ENCODE measurements at regions not wholly inside any gene's neighbourhood (a gene's known extent, or its start where the extent isn't known, plus 50 kb on each side); places are given as distances from the start of the nearest gene placed in this dataset.
"Not testable (repeated sequence)": the region's sequence is repeated elsewhere in the genome, so short reads cannot be mapped to it uniquely, and the experiment has no call there.

DNA sequence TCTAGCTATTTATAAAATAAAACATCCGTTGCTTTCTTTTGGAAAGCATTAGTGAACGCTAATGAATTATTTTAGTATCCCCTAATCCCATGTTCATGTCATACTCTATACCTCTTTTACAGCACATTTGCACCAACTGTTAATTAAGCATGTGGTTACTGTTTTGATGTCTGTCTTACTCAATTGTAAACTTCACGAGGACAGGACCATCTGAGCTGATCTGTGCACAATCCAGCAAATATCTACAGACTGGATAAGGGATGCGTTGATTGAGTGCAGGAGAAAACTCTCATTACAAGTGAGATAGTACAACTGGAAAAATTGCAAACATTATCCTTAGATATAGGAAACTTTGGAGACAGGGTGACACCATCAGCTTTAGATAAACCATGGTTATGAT lies 201.1 kb downstream of the PCDH20 start:
- DNase-seq = no peak

GRCh38 chr13:61205898-61206297 lies 209.8 kb downstream of the PCDH20 start:
- DNase-seq = not testable (repeated sequence)

DNA sequence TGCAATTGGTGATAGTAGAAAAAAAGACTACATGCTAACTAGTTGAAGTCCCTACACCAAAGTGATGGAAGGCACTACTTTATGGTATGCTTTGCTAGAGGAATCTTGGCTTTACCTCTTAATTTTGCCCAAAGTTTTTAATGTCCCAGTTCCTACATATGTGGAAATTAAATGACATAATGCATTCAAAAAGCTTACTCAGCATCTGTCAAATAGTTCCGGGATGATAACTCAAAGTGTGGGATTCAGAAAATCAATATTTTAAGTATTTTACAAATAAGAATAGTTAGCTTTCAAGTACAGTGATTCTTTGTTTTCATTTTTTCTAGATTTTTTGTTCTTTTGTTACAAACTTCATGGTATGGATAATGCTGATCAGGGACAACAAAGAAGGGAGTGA lies 211.6 kb downstream of the PCDH20 start:
- DNase-seq = no peak

DNA sequence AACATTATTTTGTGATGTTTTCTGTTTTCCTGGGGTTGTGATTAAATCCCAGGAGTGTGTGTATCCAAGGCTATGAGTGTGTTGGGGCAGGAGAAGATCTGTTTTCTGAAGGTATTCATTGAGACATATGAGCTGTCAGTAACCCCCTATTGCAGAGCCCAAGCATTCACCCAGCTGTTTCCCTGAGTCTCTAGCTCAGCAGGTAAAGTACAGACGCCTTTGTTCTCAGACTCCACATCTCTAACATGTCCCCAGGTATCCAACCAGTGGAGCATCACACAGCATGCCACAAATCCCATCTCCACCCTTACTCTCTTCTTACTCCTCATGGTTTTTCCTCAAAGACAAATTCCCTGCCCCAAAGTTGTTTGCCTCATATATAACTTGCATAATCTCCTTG lies 213.6 kb downstream of the PCDH20 start:
- no peak for DNase-seq

- no peak for DNase-seq
These were observed 222.8 kb downstream of the PCDH20 start for GRCh38 chr13:61192826-61193225.

- DNase-seq = no peak
These were observed 227.6 kb downstream of the PCDH20 start for GRCh38 chr13:61188057-61188456.

- no peak for DNase-seq
These were observed 228.2 kb downstream of the PCDH20 start for GRCh38 chr13:61187471-61187870.

- DNase-seq = no peak
These were observed 232.0 kb downstream of the PCDH20 start for GRCh38 chr13:61183670-61184069.

DNA sequence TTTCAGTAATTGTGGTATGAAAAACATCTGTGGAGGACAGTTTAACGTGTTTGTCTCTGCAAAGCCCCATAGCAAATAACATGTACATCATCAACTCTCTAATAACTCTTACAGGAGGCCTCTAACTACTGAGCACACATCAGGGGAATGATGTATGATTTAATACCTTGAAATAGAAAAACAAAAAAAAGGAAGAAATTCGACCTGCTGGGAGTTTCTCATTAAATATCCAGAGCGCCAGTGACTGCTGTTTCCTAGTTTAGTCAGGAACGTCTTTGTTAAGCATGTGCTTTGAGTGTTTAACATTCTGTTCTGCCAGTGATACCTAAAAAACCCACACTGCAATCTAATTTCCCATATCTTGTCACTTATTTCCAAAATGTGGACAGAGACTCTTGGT lies 235.4 kb downstream of the PCDH20 start:
- DNase-seq = no peak

- no peak for DNase-seq
These were observed 235.9 kb downstream of the PCDH20 start for GRCh38 chr13:61179741-61180140.

DNA sequence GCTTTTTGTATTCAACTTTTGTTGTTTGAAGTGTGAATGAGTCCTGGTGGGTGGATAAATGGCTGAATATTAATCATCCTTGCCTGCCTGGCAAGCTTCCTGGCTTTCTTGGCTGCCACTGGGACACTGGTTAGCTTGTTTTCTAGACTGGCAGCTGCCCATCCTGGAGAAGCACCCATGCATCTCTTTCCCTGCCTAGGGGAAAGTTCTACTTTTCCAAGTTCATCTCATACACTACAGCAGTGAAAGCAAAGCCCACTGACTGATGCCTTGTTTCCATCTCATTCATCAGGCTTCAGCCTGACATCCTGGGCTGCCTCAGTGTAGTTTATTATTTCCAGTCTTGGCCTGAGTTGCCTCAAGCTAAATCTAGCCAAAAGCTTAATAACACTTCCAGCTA lies 244.8 kb downstream of the PCDH20 start:
- DNase-seq = no peak

GRCh38 chr13:61162636-61163035 lies 253.0 kb downstream of the PCDH20 start:
- no peak for DNase-seq

- no peak for DNase-seq
These were observed 253.5 kb downstream of the PCDH20 start for GRCh38 chr13:61162106-61162505.

DNA sequence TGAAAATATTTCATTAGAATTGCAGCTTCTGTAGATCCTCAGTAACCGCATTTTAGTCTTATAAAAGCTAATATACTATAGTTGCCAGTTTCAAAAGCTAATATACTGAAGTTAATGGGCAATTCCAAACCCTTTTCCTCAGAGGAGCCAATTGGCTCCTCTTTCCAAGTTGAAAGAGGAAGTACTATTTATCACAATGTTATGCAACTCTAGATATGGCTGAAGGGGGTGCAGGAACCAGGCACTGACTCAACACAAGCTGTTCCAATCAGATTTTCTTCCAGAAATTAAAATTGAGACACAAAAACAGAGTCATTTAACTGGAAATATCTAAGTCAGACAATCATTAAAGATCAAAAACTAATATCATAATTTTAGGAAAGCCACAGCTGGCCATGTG lies 258.9 kb downstream of the PCDH20 start:
- DNase-seq = no peak

- DNase-seq = no peak
These were observed 264.6 kb downstream of the PCDH20 start for GRCh38 chr13:61151062-61151461.

GRCh38 chr13:61149331-61149730 lies 266.3 kb downstream of the PCDH20 start:
- DNase-seq = no peak

GRCh38 chr13:61148691-61149315 lies 266.8 kb downstream of the PCDH20 start:
- DNase-seq = no peak

DNA sequence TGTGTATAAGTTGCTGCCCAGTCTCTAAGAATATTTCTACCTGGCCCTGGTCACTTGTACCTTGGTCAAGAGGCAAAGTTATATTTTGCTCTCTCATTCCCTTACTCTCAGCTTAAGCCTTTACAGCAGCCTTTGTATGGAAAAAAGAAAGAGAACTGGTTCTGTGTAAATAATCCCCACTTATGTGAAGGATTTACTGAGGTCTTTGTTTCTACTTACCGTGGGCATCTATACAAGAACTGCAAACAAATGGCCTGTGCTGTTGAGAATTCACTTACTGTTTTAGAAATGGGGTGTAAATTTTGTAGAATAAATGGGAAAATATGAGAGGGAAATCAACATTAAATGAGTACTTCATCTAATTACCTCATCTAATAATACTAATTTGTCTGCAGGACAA lies 267.4 kb downstream of the PCDH20 start:
- DNase-seq = no peak

DNA sequence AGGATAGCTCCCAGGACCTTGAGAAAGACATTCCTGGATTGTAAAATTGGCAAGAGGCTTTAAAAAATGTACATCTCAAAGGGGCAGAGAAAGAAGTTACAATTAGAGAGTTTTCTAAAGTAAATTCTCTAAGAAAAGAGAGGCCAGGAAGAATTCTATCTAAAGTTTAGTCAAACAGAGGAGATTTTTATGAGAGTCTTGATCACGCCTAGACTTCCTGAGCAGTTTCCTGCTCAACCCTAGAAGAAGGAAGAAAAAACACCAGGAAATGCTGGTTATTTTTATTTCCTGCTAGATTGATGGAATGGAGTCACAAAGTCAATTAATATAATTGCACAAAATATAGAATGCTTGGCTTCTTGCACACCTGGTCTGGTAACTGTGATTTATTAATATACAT lies 269.1 kb downstream of the PCDH20 start:
- DNase-seq = no peak

DNA sequence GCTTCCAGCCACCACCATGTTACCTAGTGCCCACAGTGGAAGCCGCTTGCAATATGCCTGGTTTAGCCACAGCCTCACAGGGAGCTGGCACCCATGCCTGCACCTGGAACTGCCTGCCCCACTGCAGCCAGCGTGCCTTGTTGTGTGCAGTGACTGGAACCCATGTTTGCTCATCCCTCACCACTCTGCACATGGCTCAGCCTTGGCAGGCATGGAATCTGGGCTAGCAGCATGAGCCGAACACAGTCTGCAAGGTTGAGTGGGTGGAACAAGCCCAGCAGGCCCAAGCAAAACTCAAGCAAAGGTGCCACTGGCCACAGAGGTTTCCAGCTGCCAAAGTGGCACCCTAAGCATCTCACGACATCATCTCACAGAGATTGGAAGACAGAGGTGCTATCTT lies 269.5 kb downstream of the PCDH20 start:
- no peak for DNase-seq

- no peak for DNase-seq
These were observed 270.6 kb downstream of the PCDH20 start for GRCh38 chr13:61144834-61145593.

- DNase-seq = no peak
These were observed 271.3 kb downstream of the PCDH20 start for GRCh38 chr13:61144301-61144700.

- no peak for DNase-seq
These were observed 273.1 kb downstream of the PCDH20 start for GRCh38 chr13:61142506-61142905.

GRCh38 chr13:61138857-61139256 lies 276.8 kb downstream of the PCDH20 start:
- DNase-seq = no peak

GRCh38 chr13:61136515-61136914 lies 279.1 kb downstream of the PCDH20 start:
- no peak for DNase-seq
